Central memory CD8-positive, alpha-beta T cell (primary cell): ENCODE measurements at regions not wholly inside any gene's neighbourhood (a gene's known extent, or its start where the extent isn't known, plus 50 kb on each side); places are given as distances from the start of the nearest gene placed in this dataset.
"Not testable (repeated sequence)": the region's sequence is repeated elsewhere in the genome, so short reads cannot be mapped to it uniquely, and the experiment has no call there.

Experiments used
- ATAC-seq: fragments of 150-1000 bp; cut with Tn5 transposase; replicated peaks from 2 replicates; pipeline ENCODE4 v1.10.0; 2022; ENCODE audit warnings: mild to moderate bottlenecking, moderate FRiP score, moderate number of reproducible peaks; ENCODE audit not compliant: poor library complexity, severe bottlenecking; ENCODE audit errors: extremely low read depth
- DNase-seq, 2 donors: peaks; one replicate each; pipeline ENCODE4 v3.0.0; 2021; ENCODE audit warnings: low spot score in 2 of 2
- H3K27ac Mint-ChIP-seq: one replicate; pipeline ENCODE4 v1.8.0; 2022; ENCODE audit warnings: low read depth, mild to moderate bottlenecking, moderate library complexity, mixed read lengths
- H3K27me3 Mint-ChIP-seq: one replicate; pipeline ENCODE4 v1.8.0; 2022; ENCODE audit warnings: mixed read lengths
- H3K36me3 Mint-ChIP-seq: one replicate; pipeline ENCODE4 v1.8.0; 2022; ENCODE audit warnings: mild to moderate bottlenecking, moderate library complexity, mixed read lengths; ENCODE audit not compliant: insufficient read depth
- H3K4me1 Mint-ChIP-seq: one replicate; pipeline ENCODE4 v1.8.0; 2022; ENCODE audit warnings: mixed read lengths
- H3K4me3 Mint-ChIP-seq: one replicate; pipeline ENCODE4 v1.8.0; 2022; ENCODE audit warnings: mild to moderate bottlenecking, moderate library complexity, mixed read lengths
- H3K9me3 Mint-ChIP-seq: one replicate; pipeline ENCODE4 v1.8.0; 2022; ENCODE audit warnings: mixed read lengths

GRCh38 chr3:22882834-22883233 is 320.3 kb upstream of the UBE2E2 start:
- H3K4me3 Mint-ChIP-seq, DNase-seq, H3K4me1 Mint-ChIP-seq, ATAC-seq, H3K36me3 Mint-ChIP-seq, H3K27me3 Mint-ChIP-seq, H3K27ac Mint-ChIP-seq: not testable (repeated sequence)
- H3K9me3 Mint-ChIP-seq: peaks cover 13% of the 10 kb centered on the region

- no peak for ATAC-seq
- H3K27ac Mint-ChIP-seq: no peak overlapping the region
Measured at GRCh38 chr3:22885039-22885438, 318.1 kb upstream of the UBE2E2 start.

DNA sequence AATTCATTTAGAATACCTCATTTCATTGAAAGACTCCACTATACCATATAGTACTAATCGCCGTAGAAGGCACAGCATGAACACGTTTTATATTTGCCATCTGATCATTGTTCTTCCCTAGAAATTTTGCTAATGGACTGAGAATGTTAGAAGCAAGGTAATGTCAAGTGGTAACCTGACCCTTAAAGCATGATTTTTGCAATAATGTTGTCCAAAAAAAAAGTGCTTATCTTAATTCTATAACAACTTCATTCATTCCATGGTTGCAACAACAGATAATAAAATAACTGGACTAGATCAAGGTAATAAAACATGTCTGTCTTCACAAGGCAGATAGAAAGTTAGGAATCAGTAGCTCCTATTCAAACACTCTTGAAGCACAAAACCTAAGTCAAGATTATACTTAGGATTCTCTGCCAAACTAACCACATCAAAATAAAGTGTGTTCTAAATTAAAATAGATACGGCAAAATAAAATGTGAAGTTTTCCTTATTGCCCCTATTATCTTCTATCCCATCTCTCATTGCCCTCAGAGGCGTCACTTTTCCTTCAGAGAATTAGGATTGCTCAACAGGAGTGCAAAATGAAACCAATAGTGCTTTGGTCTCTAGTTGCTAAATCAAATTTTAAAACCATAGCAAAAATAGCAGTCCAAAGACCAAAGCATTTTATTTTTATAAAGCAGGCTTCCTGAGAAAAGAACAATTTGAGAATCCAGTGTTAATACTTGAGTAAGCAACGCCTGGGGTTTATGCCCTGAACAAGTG is 317.4 kb upstream of the UBE2E2 start:
- ATAC-seq (no peak), DNase-seq (no peak)
- no peaks in the 10 kb centered on the region for H3K36me3 Mint-ChIP-seq
- H3K9me3 Mint-ChIP-seq: peaks cover 2% of the 10 kb centered on the region
- no peak overlapping the region for H3K27ac Mint-ChIP-seq
- H3K4me3 Mint-ChIP-seq: no peak overlapping the region
- no peaks in the 10 kb centered on the region for H3K4me1 Mint-ChIP-seq
- H3K27me3 Mint-ChIP-seq: no peaks in the 10 kb centered on the region

More at GRCh38 chr3:22885039-22885438, 318.1 kb upstream of the UBE2E2 start:
- no peaks in the 10 kb centered on the region for H3K36me3 Mint-ChIP-seq
- DNase-seq: no peak
- no peaks in the 10 kb centered on the region for H3K27me3 Mint-ChIP-seq
- H3K9me3 Mint-ChIP-seq: peaks cover 2% of the 10 kb centered on the region
- H3K4me1 Mint-ChIP-seq: no peaks in the 10 kb centered on the region
- no peak overlapping the region for H3K4me3 Mint-ChIP-seq

- no peaks in the 10 kb centered on the region for H3K4me1 Mint-ChIP-seq
- no peak for DNase-seq
Measured at GRCh38 chr3:22886439-22887068, 316.6 kb upstream of the UBE2E2 start.

DNA sequence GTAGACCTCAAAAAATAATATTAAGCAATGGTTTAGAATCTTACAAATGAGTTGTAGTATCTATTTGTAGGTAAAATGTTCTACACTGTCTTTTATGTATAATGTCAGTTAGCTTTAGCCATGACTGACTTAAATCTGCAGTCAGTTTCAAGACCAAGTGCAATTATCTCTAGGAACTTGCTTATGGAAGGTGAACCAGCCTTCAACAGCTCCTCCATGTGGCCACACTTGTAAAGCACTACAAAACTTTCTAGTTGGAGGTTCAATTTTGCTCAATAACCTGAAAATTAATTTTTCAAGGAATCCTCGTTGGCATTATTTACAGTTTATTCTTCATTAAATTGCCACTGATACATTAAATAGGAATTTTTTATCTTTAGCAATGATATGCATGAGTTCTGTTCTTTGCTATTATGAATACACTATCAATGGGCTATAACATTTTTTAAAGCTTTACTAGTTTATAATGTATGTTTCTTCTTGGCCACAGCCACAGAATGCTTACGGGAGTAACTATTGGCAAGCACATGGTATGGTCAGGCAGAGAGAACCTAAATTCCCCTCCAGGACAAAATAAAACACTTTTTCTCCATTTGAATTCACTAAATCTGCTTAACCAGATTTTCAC is 315.3 kb upstream of the UBE2E2 start:
- no peak for ATAC-seq
- no peaks in the 10 kb centered on the region for H3K4me1 Mint-ChIP-seq
- H3K4me3 Mint-ChIP-seq: no peak overlapping the region
- H3K9me3 Mint-ChIP-seq: peaks cover 12% of the 10 kb centered on the region
- DNase-seq: no peak
- no peaks in the 10 kb centered on the region for H3K36me3 Mint-ChIP-seq
- H3K27me3 Mint-ChIP-seq: no peaks in the 10 kb centered on the region
- no peak overlapping the region for H3K27ac Mint-ChIP-seq

More at GRCh38 chr3:22886439-22887068, 316.6 kb upstream of the UBE2E2 start:
- Mint-ChIP-seq H3K27ac (no peak overlapping the region), H3K27me3 (no peaks in the 10 kb centered on the region), H3K9me3 (peaks cover 10% of the 10 kb centered on the region), H3K36me3 (no peaks in the 10 kb centered on the region), H3K4me3 (no peak overlapping the region)
- no peak for ATAC-seq

- no peaks in the 10 kb centered on the region for H3K27me3 Mint-ChIP-seq
- H3K4me3 Mint-ChIP-seq: no peak overlapping the region
- DNase-seq (no peak), ATAC-seq (no peak)
- H3K27ac Mint-ChIP-seq: no peak overlapping the region
- H3K4me1 Mint-ChIP-seq: no peaks in the 10 kb centered on the region
- H3K9me3 Mint-ChIP-seq: peaks cover 31% of the 10 kb centered on the region
- no peaks in the 10 kb centered on the region for H3K36me3 Mint-ChIP-seq
Measured at GRCh38 chr3:22893101-22893500, 310.0 kb upstream of the UBE2E2 start.

DNA sequence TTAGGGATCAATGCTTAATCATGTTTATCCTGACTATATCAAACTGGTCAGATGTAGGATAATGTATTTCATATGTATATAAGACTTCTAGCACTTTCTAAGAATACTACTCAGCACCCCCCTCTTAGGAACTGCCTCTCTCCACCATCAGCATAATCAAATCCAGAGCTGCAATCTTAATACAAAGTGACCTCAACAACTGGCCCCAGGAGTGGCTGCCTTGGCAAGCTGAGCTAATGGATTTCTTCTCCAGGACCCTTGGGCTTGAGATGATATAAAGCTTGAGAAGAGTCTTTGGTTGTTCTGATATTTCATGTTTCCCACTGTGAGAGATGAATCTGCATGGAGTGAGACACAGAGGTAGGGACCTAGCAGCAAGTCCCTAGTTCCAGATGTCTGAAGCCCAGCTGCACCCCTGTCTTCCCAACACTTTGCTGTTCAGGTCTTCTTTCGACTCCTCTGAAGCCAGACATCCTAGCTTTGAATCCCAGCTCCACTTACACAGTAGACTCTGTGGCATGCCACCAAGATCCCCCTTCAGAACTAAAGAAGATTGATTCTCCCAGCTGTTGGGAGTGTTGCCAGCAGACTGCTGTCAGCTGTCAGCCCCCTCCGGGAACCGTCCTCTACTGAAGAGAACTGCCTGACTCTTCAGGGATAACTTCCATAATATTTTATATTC is 309.3 kb upstream of the UBE2E2 start:
- Mint-ChIP-seq H3K9me3 (peaks cover 32% of the 10 kb centered on the region), H3K27me3 (no peaks in the 10 kb centered on the region), H3K27ac (no peak overlapping the region), H3K4me3 (no peak overlapping the region), H3K4me1 (no peaks in the 10 kb centered on the region), H3K36me3 (no peaks in the 10 kb centered on the region)
- ATAC-seq: no peak
- no peak for DNase-seq

DNA sequence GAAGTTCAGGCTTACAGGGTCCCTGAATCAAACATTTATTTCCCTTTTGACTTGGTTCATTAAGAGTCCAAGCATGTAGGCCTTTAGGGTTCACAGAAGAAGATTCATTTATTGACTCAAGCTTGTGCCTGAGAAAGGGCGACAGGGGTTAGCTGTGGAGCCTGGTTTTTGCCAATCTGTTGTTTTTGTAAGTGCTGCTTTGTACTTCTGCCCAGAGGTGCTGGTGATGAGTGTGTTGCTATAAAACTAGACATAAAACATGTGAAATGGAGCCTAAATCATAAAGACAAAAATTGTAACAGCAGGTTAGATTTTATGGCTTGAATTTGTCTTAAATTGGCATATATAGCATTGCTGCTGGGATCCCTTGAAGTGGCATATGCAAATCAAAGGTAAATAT is 308.3 kb upstream of the UBE2E2 start:
- no peaks in the 10 kb centered on the region for H3K27me3 Mint-ChIP-seq
- H3K9me3 Mint-ChIP-seq: peaks cover 34% of the 10 kb centered on the region
- ATAC-seq: no peak
- H3K4me1 Mint-ChIP-seq: no peaks in the 10 kb centered on the region
- H3K27ac Mint-ChIP-seq: no peak overlapping the region
- no peaks in the 10 kb centered on the region for H3K36me3 Mint-ChIP-seq
- H3K4me3 Mint-ChIP-seq: no peak overlapping the region
- DNase-seq: no peak

GRCh38 chr3:22895671-22896070 is 307.5 kb upstream of the UBE2E2 start:
- DNase-seq (no peak), ATAC-seq (no peak)
- H3K4me1 Mint-ChIP-seq: no peaks in the 10 kb centered on the region
- no peaks in the 10 kb centered on the region for H3K36me3 Mint-ChIP-seq
- no peaks in the 10 kb centered on the region for H3K27me3 Mint-ChIP-seq
- no peak overlapping the region for H3K4me3 Mint-ChIP-seq
- H3K27ac Mint-ChIP-seq: no peak overlapping the region
- H3K9me3 Mint-ChIP-seq: peaks cover 37% of the 10 kb centered on the region

DNA sequence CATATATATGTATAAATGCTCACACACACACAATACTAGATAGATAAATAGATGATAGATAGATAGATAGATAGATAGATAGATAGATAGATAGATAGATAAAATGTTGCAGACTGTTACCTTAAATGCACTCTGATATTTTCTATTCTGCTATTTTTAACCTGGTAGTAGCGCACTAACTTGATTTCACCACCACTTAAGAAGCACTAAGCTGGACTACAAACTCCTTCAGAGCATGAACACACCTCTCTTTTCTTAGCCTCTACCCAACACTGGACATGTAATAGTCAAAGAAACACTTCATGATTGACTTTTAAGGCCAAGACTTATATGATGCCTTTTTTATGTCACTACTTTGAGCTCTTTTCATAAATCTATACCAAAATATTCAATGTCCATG is 304.6 kb upstream of the UBE2E2 start:
- ATAC-seq (no peak), DNase-seq (no peak)
- Mint-ChIP-seq H3K36me3 (no peaks in the 10 kb centered on the region), H3K27me3 (no peaks in the 10 kb centered on the region), H3K9me3 (peaks cover 26% of the 10 kb centered on the region), H3K4me1 (no peaks in the 10 kb centered on the region), H3K4me3 (no peak overlapping the region), H3K27ac (no peak overlapping the region)

DNA sequence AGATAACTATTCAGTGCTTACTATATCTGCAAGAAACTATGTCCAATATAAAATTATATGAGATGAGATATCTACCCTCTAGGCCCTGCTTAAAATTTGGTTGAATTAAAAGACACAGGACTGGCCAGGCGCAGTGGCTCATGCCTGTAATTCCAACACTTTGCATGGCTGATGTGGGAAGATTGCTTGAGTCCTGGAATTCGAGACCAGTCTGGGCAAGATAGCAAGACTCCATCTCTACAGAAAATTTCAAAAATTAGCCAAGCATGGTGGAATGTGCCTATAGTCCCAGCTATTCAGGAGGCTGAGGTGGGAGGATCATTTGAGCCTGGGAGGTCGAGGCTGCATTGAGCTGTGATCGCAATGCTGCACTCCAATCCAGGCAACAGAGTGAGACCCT is 303.7 kb upstream of the UBE2E2 start:
- Mint-ChIP-seq H3K27ac (no peak overlapping the region), H3K4me3 (no peak overlapping the region), H3K9me3 (peaks cover 26% of the 10 kb centered on the region), H3K36me3 (no peaks in the 10 kb centered on the region), H3K27me3 (no peaks in the 10 kb centered on the region), H3K4me1 (no peaks in the 10 kb centered on the region)
- no peak for DNase-seq
- no peak for ATAC-seq

GRCh38 chr3:22900296-22900695 is 302.8 kb upstream of the UBE2E2 start:
- ATAC-seq (no peak), DNase-seq (no peak)
- Mint-ChIP-seq H3K4me1 (no peaks in the 10 kb centered on the region), H3K36me3 (no peaks in the 10 kb centered on the region), H3K9me3 (peaks cover 25% of the 10 kb centered on the region), H3K27me3 (no peaks in the 10 kb centered on the region), H3K27ac (no peak overlapping the region), H3K4me3 (no peak overlapping the region)
